ENCODE measurements at regions not wholly inside any gene's neighbourhood (a gene's known extent, or its start where the extent isn't known, plus 50 kb on each side); places are given as distances from the start of the nearest gene placed in this dataset.

GRCh38 chr18:39191058-39191457 lies 1625.5 kb upstream of the CELF4 start:
- H3K36me3 ChIP-seq = no peaks in the 10 kb centered on the region
- intact Hi-C loops (cut with DNase I; ENCODE audit: low total_unique reads) = no loop called here
- no peak for DNase-seq (ENCODE audit: low spot score in 2 of 2)

GRCh38 chr18:39190508-39190907 lies 1624.9 kb upstream of the CELF4 start:
- H3K36me3 ChIP-seq = no peaks in the 10 kb centered on the region
- H3K4me1 ChIP-seq = no peaks in the 10 kb centered on the region
- DNase-seq (ENCODE audit: low spot score in 2 of 2) = no peak
- no peaks in the 10 kb centered on the region for H3K9me3 ChIP-seq
- intact Hi-C loops (cut with DNase I; ENCODE audit: low total_unique reads) = no loop called here
- H3K27ac ChIP-seq = no peak overlapping the region
- no peak for TF ChIP-seq POLR2AphosphoS5 (IDR thresholded peaks at IDR 0.05)
- no peak for TF ChIP-seq CTCF (IDR thresholded peaks at IDR 0.05)
- TF ChIP-seq POLR2A (IDR thresholded peaks at IDR 0.05) = no peak
- no peaks in the 10 kb centered on the region for H3K27me3 ChIP-seq
- no peak overlapping the region for H3K4me3 ChIP-seq

More at GRCh38 chr18:39191058-39191457, 1625.5 kb upstream of the CELF4 start:
- H3K9me3 ChIP-seq = no peaks in the 10 kb centered on the region
- H3K27me3 ChIP-seq = no peaks in the 10 kb centered on the region
- no peaks in the 10 kb centered on the region for H3K4me1 ChIP-seq
- H3K4me3 ChIP-seq = no peak overlapping the region
- TF ChIP-seq POLR2AphosphoS5 (IDR thresholded peaks at IDR 0.05) (no peak), POLR2A (IDR thresholded peaks at IDR 0.05) (no peak), CTCF (IDR thresholded peaks at IDR 0.05) (no peak)
- H3K27ac ChIP-seq = no peak overlapping the region

- H3K9me3 ChIP-seq = no peaks in the 10 kb centered on the region
- intact Hi-C loops (cut with DNase I; ENCODE audit: low total_unique reads) = no loop called here
- TF ChIP-seq POLR2A (IDR thresholded peaks at IDR 0.05) (no peak), POLR2AphosphoS5 (IDR thresholded peaks at IDR 0.05) (no peak), CTCF (IDR thresholded peaks at IDR 0.05) (no peak)
Measured at GRCh38 chr18:39188278-39188677, 1622.7 kb upstream of the CELF4 start.

GRCh38 chr18:39186008-39186407 lies 1620.4 kb upstream of the CELF4 start:
- Histone ChIP-seq H3K36me3 (no peaks in the 10 kb centered on the region), H3K4me1 (no peaks in the 10 kb centered on the region), H3K27ac (no peak overlapping the region), H3K4me3 (no peak overlapping the region), H3K27me3 (no peaks in the 10 kb centered on the region), H3K9me3 (no peaks in the 10 kb centered on the region)
- intact Hi-C loops (cut with DNase I; ENCODE audit: low total_unique reads) = no loop called here
- TF ChIP-seq CTCF (IDR thresholded peaks at IDR 0.05) = no peak
- TF ChIP-seq POLR2AphosphoS5 (IDR thresholded peaks at IDR 0.05) = no peak
- TF ChIP-seq POLR2A (IDR thresholded peaks at IDR 0.05) = no peak
- DNase-seq (ENCODE audit: low spot score in 2 of 2) = no peak

More at GRCh38 chr18:39188278-39188677, 1622.7 kb upstream of the CELF4 start:
- Histone ChIP-seq H3K4me1 (no peaks in the 10 kb centered on the region), H3K27me3 (no peaks in the 10 kb centered on the region), H3K36me3 (no peaks in the 10 kb centered on the region), H3K4me3 (no peak overlapping the region), H3K27ac (no peak overlapping the region)
- no peak for DNase-seq (ENCODE audit: low spot score in 2 of 2)

- no peak for DNase-seq (ENCODE audit: low spot score in 2 of 2)
- no peaks in the 10 kb centered on the region for H3K4me1 ChIP-seq
- no peaks in the 10 kb centered on the region for H3K27me3 ChIP-seq
- no peak for TF ChIP-seq POLR2A (IDR thresholded peaks at IDR 0.05)
- TF ChIP-seq POLR2AphosphoS5 (IDR thresholded peaks at IDR 0.05) = no peak
- no peak for TF ChIP-seq CTCF (IDR thresholded peaks at IDR 0.05)
- intact Hi-C loops (cut with DNase I; ENCODE audit: low total_unique reads) = no loop called here
- no peak overlapping the region for H3K27ac ChIP-seq
- H3K4me3 ChIP-seq = no peak overlapping the region
- H3K36me3 ChIP-seq = no peaks in the 10 kb centered on the region
- no peaks in the 10 kb centered on the region for H3K9me3 ChIP-seq
Measured at GRCh38 chr18:39184176-39184575, 1618.6 kb upstream of the CELF4 start.
